Stimulated activated CD4-positive, alpha-beta T cell treated with anti-CD3 and anti-CD28 coated beads, Interleukin-2, amount 100 ng/mL, for 4 hours (primary cell): ENCODE measurements at regions not wholly inside any gene's neighbourhood (a gene's known extent, or its start where the extent isn't known, plus 50 kb on each side); places are given as distances from the start of the nearest gene placed in this dataset.
"Not testable (repeated sequence)": the region's sequence is repeated elsewhere in the genome, so short reads cannot be mapped to it uniquely, and the experiment has no call there.

Source experiments
- DNase-seq: peaks from one replicate; pipeline ENCODE4 v3.0.0-alpha.2; 2020; ENCODE audit warnings: low read depth

- no peak for DNase-seq
Observed at GRCh38 chr3:106025151-106025722, 156.4 kb upstream of the CBLB start.

- DNase-seq = no peak
Observed at GRCh38 chr3:106029954-106030626, 161.3 kb upstream of the CBLB start.

- DNase-seq = no peak
Observed at GRCh38 chr3:106030627-106030963, 161.8 kb upstream of the CBLB start.

GRCh38 chr3:106032479-106032878 lies 163.7 kb upstream of the CBLB start:
- no peak for DNase-seq

GRCh38 chr3:106033654-106034053 lies 164.8 kb upstream of the CBLB start:
- no peak for DNase-seq

GRCh38 chr3:106034313-106034712 lies 165.5 kb upstream of the CBLB start:
- DNase-seq = no peak

GRCh38 chr3:106035619-106036018 lies 166.8 kb upstream of the CBLB start:
- no peak for DNase-seq

- DNase-seq = no peak
Observed at GRCh38 chr3:106036696-106037095, 167.9 kb upstream of the CBLB start.

- no peak for DNase-seq
Observed at GRCh38 chr3:106047221-106047620, 178.4 kb upstream of the CBLB start.

- DNase-seq = no peak
Observed at GRCh38 chr3:106048946-106049481, 180.2 kb upstream of the CBLB start.

GRCh38 chr3:106049821-106050220 lies 181.0 kb upstream of the CBLB start:
- no peak for DNase-seq

GRCh38 chr3:106056931-106057330 lies 188.1 kb upstream of the CBLB start:
- DNase-seq = no peak

GRCh38 chr3:106058475-106058874 lies 189.7 kb upstream of the CBLB start:
- DNase-seq = no peak

- no peak for DNase-seq
Observed at GRCh38 chr3:106059953-106060517, 191.2 kb upstream of the CBLB start.

- no peak for DNase-seq
Observed at GRCh38 chr3:106063909-106064308, 195.1 kb upstream of the CBLB start.

- no peak for DNase-seq
Observed at GRCh38 chr3:106065831-106066230, 197.0 kb upstream of the CBLB start.

- DNase-seq = no peak
Observed at GRCh38 chr3:106067711-106068110, 198.9 kb upstream of the CBLB start.

- DNase-seq = no peak
Observed at GRCh38 chr3:106068381-106068780, 199.6 kb upstream of the CBLB start.

GRCh38 chr3:106068795-106069194 lies 200.0 kb upstream of the CBLB start:
- no peak for DNase-seq

GRCh38 chr3:106070187-106070586 lies 201.4 kb upstream of the CBLB start:
- DNase-seq = no peak

GRCh38 chr3:106071306-106071705 lies 202.5 kb upstream of the CBLB start:
- DNase-seq = no peak

- not testable (repeated sequence) for DNase-seq
Observed at GRCh38 chr3:106072596-106072995, 203.8 kb upstream of the CBLB start.

GRCh38 chr3:106073806-106074205 lies 205.0 kb upstream of the CBLB start:
- not testable (repeated sequence) for DNase-seq

- DNase-seq = not testable (repeated sequence)
Observed at GRCh38 chr3:106075731-106076130, 206.9 kb upstream of the CBLB start.
